PC-9 (cell line): ENCODE measurements at regions not wholly inside any gene's neighbourhood (a gene's known extent, or its start where the extent isn't known, plus 50 kb on each side); places are given as distances from the start of the nearest gene placed in this dataset.

Experiments used
- BruUV-seq: library from RNA; stranded (reverse); fragments of 400-500 nt; replicated peaks from 2 replicates; lab custom pipeline; 2021; lab: Mats Ljungman, UMichigan
- CTCF ChIA-PET: fragments of 300-600 bp; sonication (Branson Sonifier 250); formaldehyde crosslinking; loops from one replicate; lab custom pipeline; 2022; ENCODE audit warnings: antibody characterized with exemption; lab: Charles Lee
- POLR2A ChIA-PET: fragments of 300-600 bp; sonication (Branson Sonifier 250); formaldehyde crosslinking; loops from one replicate; lab custom pipeline; 2022; ENCODE audit warnings: antibody characterized with exemption; ENCODE audit not compliant: unreplicated experiment; lab: Charles Lee
- DNase-seq, 2 experiments: peaks; one replicate each; pipeline versions ENCODE4 v3.0.0 to v3.0.0-alpha.2; 2015 to 2022; ENCODE audit warnings: mixed read lengths in 1 of 2
- H2AFZ ChIP-seq: fragments of 200-600 bp; sonication (generic); 2 replicates; pipeline ENCODE4 v1.8.1; 2017; ENCODE audit warnings: antibody characterized with exemption
- H3F3A ChIP-seq: fragments of 200-600 bp; sonication (generic); 2 replicates; pipeline ENCODE4 v1.8.1; 2017; ENCODE audit warnings: antibody characterized with exemption, mild to moderate bottlenecking, low read depth; ENCODE audit not compliant: insufficient read depth
- H3K27ac ChIP-seq: fragments of 200-600 bp; sonication (generic); 2 replicates; pipeline ENCODE4 v1.6.1; 2016; ENCODE audit warnings: mixed run types
- H3K27me3 ChIP-seq: fragments of 200-600 bp; sonication (generic); 2 replicates; pipeline ENCODE4 v1.6.1; 2016; ENCODE audit warnings: low read depth, mixed run types; ENCODE audit not compliant: insufficient read depth
- H3K36me3 ChIP-seq: fragments of 200-600 bp; sonication (generic); 2 replicates; pipeline ENCODE4 v1.6.1; 2016; ENCODE audit warnings: low read depth, mixed run types
- H3K4me1 ChIP-seq: fragments of 200-600 bp; sonication (generic); replicated peaks from 2 replicates; pipeline ENCODE4 v1.6.1; 2016; ENCODE audit warnings: mixed run types; ENCODE audit not compliant: insufficient read depth
- H3K4me2 ChIP-seq: fragments of 200-600 bp; sonication (generic); 2 replicates; pipeline ENCODE4 v1.6.1; 2017; ENCODE audit warnings: mixed run types
- H3K4me3 ChIP-seq: fragments of 200-600 bp; sonication (generic); 2 replicates; pipeline ENCODE4 v1.6.1; 2016; ENCODE audit warnings: mixed run types
- H3K79me2 ChIP-seq: fragments of 200-600 bp; sonication (generic); 2 replicates; pipeline ENCODE4 v1.6.1; 2017; ENCODE audit warnings: low read depth, mixed run types
- H3K9me2 ChIP-seq: fragments of 200-600 bp; sonication (generic); 2 replicates; pipeline ENCODE4 v1.8.1; 2017; ENCODE audit warnings: mild to moderate bottlenecking; ENCODE audit not compliant: insufficient read depth
- H3K9me3 ChIP-seq: fragments of 200-600 bp; sonication (generic); 2 replicates; pipeline ENCODE4 v1.8.1; 2016; ENCODE audit warnings: low read depth; ENCODE audit not compliant: insufficient read depth
- H4K20me1 ChIP-seq: fragments of 200-600 bp; sonication (generic); 2 replicates; pipeline ENCODE4 v1.8.1; 2017; ENCODE audit not compliant: insufficient read depth
- EZH2 ChIP-seq: fragments of 200-600 bp; sonication (generic); IDR thresholded peaks from 2 replicates; pipeline ENCODE4 v1.8.0; 2017; ENCODE audit warnings: antibody characterized with exemption, low read depth
- intact Hi-C: fragments of 100-400 bp; cut with micrococcal nuclease; formaldehyde crosslinking; loops from one replicate; pipeline ENCODE4 v1.10.0; 2022; ENCODE audit not compliant: unreplicated experiment
- TF ChIP-seq, protein P1 (sequence below): fragments of 200-600 bp; sonication (generic); conservative IDR thresholded peaks from 2 replicates; pipeline ENCODE4 v1.6.1; 2017; ENCODE audit warnings: mixed run types, antibody characterized with exemption, mild to moderate bottlenecking, moderate library complexity

DNA sequence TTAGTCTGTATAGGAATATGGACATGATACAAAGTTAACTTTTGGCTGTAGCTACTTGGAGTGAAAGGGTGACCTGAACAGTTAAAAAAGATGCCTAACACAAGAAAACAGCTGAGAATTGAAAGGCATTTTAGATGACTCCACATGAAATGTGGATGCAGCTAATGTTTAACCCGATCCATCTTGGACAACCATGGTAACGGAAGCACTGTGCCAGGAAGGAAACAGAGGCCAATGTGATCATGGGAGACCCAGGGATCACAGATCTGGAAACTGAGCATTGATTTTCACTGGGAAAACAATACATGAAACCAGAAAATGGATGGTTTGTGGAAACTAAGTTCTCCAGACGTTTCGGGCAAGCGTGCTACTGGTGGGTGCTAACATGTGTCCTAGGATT is 669.1 kb downstream of the GALR1 start:
- no peak overlapping the region for H3K4me3 ChIP-seq
- H3K27ac ChIP-seq, result no peak overlapping the region
- no peaks in the 10 kb centered on the region for H3F3A ChIP-seq
- no peaks in the 10 kb centered on the region for H3K4me1 ChIP-seq
- no peak overlapping the region for H2AFZ ChIP-seq
- intact Hi-C loops, result no loop called here
- POLR2A ChIA-PET, result no interaction called here
- H3K4me2 ChIP-seq, result no peak overlapping the region
- no peak for TF ChIP-seq EZH2
- TF ChIP-seq, protein P1, sequence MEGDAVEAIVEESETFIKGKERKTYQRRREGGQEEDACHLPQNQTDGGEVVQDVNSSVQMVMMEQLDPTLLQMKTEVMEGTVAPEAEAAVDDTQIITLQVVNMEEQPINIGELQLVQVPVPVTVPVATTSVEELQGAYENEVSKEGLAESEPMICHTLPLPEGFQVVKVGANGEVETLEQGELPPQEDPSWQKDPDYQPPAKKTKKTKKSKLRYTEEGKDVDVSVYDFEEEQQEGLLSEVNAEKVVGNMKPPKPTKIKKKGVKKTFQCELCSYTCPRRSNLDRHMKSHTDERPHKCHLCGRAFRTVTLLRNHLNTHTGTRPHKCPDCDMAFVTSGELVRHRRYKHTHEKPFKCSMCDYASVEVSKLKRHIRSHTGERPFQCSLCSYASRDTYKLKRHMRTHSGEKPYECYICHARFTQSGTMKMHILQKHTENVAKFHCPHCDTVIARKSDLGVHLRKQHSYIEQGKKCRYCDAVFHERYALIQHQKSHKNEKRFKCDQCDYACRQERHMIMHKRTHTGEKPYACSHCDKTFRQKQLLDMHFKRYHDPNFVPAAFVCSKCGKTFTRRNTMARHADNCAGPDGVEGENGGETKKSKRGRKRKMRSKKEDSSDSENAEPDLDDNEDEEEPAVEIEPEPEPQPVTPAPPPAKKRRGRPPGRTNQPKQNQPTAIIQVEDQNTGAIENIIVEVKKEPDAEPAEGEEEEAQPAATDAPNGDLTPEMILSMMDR, result no peak
- H3K36me3 ChIP-seq, result no peaks in the 10 kb centered on the region
- CTCF ChIA-PET, result no interaction called here
- H4K20me1 ChIP-seq, result no peaks in the 10 kb centered on the region
- H3K9me3 ChIP-seq, result no peaks in the 10 kb centered on the region
- BruUV-seq, result no TSS peak
- no peaks in the 10 kb centered on the region for H3K79me2 ChIP-seq
- DNase-seq, result no peak
- H3K27me3 ChIP-seq, result peaks cover 60% of the 10 kb centered on the region
- H3K9me2 ChIP-seq, result no peaks in the 10 kb centered on the region

DNA sequence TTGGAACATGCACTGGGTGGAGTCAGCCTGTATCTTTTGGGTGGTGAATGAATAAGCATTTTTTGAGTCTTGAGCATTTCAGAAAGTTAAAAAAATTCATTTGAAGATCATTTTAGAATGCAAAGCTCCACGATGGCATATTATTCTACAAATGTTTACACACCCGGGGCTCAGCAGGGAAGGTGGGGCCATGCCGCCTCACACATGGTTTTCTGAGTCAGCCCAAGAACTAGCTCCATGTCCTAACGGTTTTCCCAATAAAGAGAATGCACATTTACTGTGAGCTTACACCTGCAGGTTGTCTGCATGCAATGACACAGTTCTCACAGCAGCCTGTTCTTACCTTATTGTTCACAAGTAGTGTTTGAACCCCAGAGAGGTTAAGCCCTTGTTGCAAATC is 670.3 kb downstream of the GALR1 start:
- no TSS peak for BruUV-seq
- no peak for DNase-seq
- H3K9me3 ChIP-seq, result no peaks in the 10 kb centered on the region
- no peak overlapping the region for H2AFZ ChIP-seq
- ChIA-PET CTCF (no interaction called here), POLR2A (no interaction called here)
- H3K27ac ChIP-seq, result no peak overlapping the region
- no peak overlapping the region for H3K4me2 ChIP-seq
- no peaks in the 10 kb centered on the region for H3K79me2 ChIP-seq
- H3K4me1 ChIP-seq, result no peaks in the 10 kb centered on the region
- intact Hi-C loops, result no loop called here
- TF ChIP-seq EZH2, result no peak
- TF ChIP-seq, protein P1, result no peak
- no peaks in the 10 kb centered on the region for H3K36me3 ChIP-seq
- H3F3A ChIP-seq, result no peaks in the 10 kb centered on the region
- H4K20me1 ChIP-seq, result no peaks in the 10 kb centered on the region
- H3K27me3 ChIP-seq, result peaks cover 50% of the 10 kb centered on the region
- H3K9me2 ChIP-seq, result no peaks in the 10 kb centered on the region
- no peak overlapping the region for H3K4me3 ChIP-seq

DNA sequence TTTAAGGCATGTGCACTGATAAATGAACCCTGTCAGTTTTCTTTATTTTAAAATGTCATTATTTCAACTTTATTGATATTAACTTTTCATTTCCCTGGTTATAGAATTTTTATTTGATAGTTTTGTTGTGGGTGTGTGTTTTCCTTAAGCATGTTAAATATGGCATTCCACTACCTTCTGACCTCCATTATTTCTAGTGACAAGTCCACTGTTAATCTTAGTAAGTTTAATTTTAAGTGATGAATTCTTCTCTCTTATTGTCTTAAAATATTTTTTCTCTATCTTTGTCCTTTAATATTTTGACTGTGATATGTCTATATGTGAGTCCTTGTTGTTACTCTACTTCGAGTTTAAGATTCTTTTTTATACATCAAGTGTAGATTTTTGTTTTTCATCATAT is 685.7 kb downstream of the GALR1 start:
- intact Hi-C loops, result no loop called here
- no peak for DNase-seq

More for the DNA sequence above, 685.7 kb downstream of the GALR1 start:
- POLR2A ChIA-PET, result no interaction called here
- no TSS peak for BruUV-seq
- no peaks in the 10 kb centered on the region for H3K4me1 ChIP-seq
- no peak overlapping the region for H3K4me2 ChIP-seq
- TF ChIP-seq EZH2, result no peak
- TF ChIP-seq, protein P1, result no peak
- no peaks in the 10 kb centered on the region for H3F3A ChIP-seq
- H3K79me2 ChIP-seq, result no peaks in the 10 kb centered on the region
- no peaks in the 10 kb centered on the region for H3K9me2 ChIP-seq
- H2AFZ ChIP-seq, result no peak overlapping the region
- H3K27ac ChIP-seq, result no peak overlapping the region
- H3K27me3 ChIP-seq, result no peaks in the 10 kb centered on the region
- no peak overlapping the region for H3K4me3 ChIP-seq
- H3K36me3 ChIP-seq, result no peaks in the 10 kb centered on the region
- no peaks in the 10 kb centered on the region for H4K20me1 ChIP-seq
- no peaks in the 10 kb centered on the region for H3K9me3 ChIP-seq
- CTCF ChIA-PET, result no interaction called here
